HG02943 (cell line): ENCODE measurements at regions not wholly inside any gene's neighbourhood (a gene's known extent, or its start where the extent isn't known, plus 50 kb on each side); places are given as distances from the start of the nearest gene placed in this dataset.

Experiments
- ATAC-seq: cut with Tn5 transposase; IDR thresholded peaks from one replicate; pipeline ENCODE4 v1.9.1; 2021; ENCODE audit warnings: mild to moderate bottlenecking, low read depth, moderate library complexity; ENCODE audit not compliant: unreplicated experiment

DNA sequence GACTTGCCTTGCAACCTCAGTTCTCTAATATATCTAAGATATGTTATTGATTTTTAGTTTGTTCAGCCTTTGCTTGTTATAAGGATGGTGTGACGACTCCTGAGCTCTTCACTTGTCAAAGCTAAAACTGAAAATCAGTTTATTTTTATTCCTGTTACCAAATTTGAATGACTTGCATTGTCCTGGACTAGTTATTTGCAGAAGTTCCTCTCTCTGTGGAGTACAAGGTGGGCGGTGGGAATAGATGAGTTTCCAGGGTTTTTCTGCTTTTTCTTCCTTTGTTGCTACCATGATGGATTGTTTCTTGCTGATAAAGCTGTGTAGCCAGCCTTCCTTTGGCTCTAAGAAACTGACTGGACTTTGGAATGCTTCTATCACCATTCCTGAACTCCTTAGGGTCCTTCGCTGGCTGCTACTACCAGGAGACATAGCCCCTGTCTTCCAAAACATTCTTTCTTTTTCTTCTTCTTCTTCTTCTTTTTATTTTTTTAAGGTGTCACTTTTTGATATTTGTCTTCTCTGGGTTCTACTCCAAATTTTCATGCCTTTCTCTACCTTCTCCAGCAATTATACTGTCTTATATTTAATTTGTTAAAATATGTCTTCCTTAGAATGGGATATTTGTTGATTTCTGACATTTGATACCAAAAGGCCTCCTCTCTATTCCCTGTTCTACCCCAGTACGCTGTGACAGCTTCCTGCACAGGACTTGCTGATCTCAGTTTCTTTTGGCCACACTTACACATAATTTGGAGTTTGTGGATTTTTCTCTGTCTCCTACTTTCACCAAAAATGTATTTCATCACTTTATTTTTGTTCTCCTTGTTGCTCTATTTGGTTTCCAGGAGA lies 145.1 kb upstream of the THRB start:
- no peak for ATAC-seq

DNA sequence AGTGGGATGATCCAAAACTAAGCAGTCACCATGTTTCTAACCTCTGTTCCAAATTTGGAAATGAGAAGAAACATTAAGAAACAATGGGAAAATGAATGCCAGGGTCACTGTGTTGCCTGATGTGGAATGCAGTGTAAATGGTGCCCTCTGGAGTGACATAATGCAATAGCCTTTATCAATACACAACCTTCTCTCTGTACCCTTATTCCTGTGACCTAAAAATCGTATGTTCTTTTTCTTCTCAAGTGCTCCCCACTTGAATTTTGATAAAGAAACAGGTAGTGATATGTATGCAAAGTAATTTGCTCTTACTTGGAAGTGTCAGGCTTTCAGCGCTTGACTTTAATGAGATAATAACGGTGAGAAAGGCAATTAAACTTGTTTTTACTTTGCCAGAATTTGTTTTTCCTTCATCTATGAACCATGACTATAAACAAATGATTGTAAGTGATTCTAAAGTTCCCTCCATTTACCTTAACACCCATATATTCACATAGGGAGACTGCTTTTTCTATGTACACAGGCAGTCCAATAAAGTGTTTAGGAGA lies 145.8 kb upstream of the THRB start:
- no peak for ATAC-seq

DNA sequence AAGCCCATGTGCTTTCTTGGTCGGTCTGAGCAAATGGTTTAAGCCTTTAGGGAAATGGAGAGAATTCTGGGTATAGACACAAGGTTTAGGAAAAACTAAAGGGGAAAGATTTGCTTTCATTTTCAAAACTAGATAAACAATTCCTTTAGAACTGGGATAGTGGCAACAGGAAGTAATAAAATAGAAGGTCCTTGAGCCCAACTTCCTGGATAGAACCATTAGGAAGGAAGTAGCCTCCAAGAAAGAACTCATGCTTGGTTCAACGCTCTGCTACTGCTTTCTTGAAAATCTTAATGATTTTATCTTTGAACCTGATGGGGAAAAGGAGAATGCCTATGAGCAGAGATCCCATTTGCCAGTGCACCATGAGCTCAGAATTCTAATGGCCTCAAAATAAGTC lies 147.0 kb upstream of the THRB start:
- no peak for ATAC-seq

DNA sequence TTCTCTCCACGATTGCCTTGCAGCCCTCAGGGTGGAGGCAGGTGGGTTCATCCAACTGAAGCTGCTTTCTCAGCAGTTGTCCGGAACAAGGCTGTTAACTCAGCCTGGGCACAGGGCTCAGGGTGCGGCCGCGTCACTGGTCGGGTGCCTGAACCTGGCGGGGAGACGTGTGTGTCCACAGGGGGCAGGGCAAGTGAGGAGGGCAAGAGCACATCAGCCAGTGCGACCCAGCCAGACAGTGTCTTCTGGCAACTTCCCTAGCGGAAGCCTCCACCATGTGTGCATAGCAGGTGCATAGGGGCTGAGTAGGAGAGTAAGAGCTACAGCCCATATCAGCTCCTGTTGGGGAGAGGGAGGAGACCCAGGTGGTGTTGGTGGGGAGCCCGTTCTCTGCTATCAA lies 150.4 kb upstream of the THRB start:
- no peak for ATAC-seq

DNA sequence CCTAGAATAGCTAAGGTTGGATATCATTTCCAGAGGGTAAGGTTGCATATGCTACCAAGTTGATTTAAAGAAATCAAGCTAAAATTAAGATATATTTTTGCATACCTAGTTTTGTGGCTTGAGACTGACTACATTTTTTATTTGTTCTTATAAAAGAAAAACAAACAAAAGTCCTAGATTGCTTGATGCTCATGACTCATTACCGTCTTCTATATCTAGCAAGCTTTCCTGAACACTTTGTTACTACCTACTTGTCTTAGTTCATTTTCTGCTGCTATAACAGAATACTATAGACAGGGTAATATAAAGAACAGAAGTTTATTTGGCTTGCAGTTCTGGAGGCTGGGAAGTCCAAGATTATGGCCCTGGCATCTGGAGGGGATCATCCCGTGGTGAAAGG lies 152.1 kb upstream of the THRB start:
- ATAC-seq, result no peak

DNA sequence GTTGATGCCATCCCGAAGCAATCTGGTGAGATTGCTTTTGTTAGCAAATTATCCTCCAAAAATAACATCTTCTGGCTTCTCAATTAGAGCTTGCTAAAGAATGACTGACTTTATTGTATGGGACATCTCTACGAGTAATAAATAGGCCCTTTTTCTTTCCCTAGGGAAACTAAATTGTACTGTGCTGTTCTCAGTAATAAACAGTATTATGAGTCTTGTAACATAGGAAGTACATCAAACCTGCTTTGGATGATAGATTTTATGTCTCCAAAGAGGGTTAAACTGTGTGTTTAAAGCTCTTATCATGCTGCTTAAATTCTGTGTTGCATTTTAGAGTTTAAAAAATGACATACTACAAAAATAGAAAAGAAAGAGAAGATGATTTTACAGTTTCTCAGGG lies 153.4 kb upstream of the THRB start:
- ATAC-seq, result no peak

DNA sequence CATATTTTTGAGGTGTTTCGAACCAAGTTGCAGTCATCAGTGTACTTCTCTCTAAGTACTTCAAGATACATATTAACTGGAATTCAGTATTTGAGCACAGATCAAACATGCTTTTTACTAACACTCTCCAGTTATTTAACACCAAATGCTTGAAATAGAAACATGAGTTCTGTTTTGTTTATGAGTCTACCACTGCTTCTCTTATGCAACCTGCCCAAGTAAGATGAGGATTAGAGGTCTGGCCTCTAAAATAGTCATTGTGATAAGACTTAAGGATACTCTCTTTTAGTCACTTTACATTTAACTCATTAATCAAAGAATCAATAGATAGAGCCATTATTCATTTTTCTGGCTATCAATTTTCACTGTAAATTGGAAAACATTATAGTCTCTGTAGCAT lies 156.2 kb upstream of the THRB start:
- no peak for ATAC-seq

DNA sequence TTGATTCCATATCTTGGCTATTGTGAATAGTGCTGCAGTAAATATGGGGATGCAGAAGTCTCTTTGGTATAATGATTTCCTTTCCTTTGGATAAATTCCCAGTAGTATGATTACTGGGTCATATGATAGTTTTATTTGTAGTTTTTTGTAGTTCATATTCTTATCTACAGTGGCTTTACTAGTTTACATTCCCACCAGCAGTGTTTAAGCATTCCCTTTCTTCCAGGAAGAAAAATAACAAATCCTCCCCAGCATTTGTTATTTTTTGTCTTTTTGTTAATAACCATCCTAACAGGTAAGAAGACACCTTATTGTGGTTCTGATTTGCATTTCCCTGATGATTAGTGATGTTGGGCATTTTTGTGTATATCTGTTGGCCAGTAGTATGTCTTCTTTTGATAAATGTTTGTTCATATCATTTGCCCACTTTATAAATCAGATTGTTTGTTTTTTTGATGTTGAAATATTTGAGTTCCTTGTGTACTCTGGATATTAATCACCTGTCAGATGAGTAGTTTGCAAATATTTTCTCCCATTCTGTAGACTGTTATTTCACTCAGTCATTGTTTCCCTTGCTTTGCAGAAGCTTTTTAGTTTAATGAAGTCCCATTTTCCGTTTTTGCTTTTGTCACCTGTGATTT lies 163.3 kb upstream of the THRB start:
- no peak for ATAC-seq

DNA sequence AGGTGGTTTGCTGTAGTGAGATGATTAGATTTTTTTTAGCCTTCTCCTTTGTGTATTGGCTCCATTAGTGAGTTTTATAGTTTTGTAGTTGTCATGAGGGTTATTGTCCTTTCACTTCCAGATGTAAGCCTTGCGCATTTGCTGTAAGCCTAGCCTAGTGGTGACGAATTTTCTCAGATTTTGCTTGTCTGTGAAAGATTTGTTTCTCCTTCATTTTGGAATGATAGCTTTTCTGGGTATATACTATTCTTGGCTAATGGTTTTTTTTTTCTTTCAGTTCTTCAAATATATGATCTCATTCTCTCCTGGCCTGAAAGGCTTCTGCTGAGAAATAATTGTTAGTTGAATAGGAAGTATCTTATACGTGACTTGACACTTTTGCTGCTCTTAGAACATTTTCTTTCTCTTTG lies 166.5 kb upstream of the THRB start:
- no peak for ATAC-seq

DNA sequence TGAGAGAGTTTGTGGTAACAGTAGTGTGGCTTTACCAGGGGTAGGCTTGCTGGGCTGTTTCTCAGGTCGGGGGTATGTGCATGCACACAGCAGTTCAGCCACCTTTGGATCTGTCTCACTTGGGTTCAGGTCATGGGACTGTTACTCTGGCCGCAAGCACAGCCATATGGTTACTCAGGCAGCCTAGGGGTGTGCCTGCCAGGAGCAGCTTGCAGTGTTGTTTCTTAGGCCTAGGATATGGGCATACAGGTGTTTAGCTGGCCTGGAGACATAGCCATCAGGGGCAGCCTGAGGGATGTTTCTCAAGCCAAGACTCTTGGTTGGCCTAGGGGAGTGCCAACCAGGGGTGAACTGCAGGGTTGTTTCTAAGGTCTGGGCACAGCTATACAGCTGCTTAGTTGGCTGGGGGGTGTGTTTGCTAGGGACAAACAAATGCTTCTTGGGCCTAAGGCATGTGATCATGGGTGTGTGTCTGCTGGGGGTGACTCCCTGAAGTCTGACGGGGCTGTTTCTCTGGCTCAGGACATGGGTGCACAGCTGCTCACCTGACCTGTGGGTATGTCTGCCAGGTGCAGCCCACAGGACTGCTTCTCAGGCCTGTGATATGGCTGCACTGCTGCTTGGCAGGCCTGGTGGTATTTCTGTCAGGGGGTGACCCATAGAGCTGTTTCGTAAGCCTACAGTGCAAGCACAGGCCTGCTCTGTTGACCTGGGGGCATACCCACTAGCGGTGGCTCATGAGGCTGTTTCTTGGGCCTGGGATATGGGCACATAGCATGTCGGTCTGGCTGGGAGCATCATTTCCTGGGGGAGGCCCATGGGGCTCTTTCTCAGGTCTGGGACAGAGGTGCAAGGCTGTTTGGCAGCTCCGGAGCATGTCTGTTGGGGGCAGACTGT lies 168.0 kb upstream of the THRB start:
- ATAC-seq, result no peak

DNA sequence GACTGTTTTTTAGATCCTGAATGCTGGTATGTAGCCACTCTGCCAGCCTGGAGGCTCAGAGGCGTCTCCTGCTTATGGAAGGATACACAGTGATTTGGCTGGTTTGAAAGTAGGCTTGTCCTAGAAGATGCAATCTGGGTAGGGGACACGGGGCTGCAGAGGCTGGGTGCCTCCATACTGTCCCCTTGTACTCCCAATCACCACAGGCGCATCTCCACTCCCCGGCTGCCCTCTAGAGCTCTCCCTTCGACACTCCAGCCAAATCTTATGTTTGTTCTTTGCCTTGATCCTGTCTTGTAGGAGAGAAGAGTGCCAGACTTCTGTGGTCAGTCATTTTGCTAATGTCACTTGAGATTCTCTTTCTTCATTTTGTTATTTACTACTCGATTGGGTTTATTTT lies 168.8 kb upstream of the THRB start:
- ATAC-seq, result no peak

DNA sequence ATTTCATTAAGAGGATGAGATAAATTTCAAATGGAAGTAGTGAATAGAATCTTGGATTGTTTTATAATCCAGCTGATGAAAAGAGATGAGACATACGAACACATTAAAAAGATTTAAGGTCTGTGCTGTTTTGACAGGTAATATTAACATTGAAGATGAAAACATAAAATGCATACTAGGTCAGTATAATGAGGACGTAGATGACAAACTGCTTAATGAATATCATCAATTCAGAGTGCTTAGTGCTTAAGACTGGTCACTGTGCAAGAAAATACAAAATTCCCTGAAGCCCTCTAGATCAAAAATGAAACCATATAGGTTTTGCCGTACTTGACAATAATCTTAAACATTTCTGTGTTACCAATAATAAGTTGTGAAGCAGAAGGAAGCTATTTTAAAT lies 173.4 kb upstream of the THRB start:
- ATAC-seq, result no peak

DNA sequence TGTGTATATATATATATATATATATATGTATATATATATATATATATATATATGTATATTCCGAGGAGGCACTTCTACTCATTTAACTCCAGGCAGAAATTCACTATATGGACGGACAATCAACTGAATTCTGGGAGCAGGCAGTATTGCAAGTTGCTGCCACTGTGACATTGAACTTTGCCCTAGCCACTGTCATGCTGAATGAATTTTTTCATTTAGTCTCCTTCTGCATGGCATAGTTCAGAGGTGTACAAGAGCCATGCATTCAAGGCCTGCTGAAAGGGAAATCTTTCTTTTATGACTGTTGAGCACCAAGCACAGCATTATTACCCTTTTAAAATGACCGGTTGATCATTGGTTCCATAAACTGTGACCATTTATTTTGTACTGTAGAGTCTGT lies 176.2 kb upstream of the THRB start:
- ATAC-seq, result no peak

DNA sequence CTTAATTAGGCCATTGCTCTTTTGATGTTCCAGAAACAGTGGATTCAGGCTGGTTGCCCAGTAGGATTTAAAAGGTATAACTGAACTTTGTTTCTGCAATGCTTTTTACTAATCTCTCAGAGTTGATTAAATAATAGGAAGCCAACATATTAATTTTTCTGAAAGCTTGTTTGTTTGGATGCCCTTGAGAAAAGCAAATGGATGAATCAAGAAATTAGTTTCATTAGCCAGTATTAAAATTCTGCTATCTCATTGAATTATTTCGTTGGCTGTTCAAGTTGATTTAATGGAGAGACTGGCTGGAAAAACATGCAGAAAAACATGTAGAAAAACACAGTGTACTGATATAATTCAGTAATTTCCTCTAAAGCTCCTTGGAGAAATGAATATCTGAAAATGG lies 178.9 kb upstream of the THRB start:
- ATAC-seq, result no peak

DNA sequence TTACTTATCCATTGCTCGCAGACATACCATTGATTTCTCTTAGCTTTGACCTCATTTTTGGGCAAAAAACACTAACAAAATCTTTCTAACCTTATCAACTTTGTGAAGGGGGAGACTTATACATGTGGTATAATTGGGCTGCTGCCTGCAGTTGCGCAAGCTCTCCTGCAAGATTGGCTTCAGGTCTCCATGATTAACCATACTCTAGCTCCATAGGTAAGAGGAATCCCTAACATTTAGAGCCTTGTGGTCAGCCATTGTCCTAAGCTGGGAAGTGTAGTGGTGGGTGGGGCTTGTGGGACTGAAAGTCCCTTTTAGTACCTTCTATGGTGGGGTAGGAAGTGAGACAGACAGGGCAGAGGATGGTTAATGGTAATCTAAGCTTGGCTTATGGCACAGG lies 179.6 kb upstream of the THRB start:
- no peak for ATAC-seq

DNA sequence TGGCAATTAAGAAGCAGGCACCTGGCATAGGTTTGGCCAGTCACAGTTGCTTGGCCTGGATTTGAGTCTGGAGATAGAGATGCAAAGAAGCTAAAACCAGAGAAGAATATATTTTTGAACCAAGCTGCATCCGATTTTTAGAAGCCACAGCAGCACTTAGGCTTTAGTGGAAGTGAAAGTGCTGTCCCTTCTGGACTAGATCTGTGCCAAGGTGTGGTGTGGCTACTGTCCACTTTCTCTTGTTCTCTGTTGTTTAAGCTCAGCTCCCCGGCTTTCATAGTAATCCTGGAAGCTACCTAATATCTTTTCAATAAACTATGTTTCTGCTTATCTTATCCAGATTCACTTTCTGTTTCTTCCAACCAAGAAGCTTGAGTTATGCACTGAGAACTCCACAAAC lies 183.4 kb upstream of the THRB start:
- ATAC-seq, result no peak

DNA sequence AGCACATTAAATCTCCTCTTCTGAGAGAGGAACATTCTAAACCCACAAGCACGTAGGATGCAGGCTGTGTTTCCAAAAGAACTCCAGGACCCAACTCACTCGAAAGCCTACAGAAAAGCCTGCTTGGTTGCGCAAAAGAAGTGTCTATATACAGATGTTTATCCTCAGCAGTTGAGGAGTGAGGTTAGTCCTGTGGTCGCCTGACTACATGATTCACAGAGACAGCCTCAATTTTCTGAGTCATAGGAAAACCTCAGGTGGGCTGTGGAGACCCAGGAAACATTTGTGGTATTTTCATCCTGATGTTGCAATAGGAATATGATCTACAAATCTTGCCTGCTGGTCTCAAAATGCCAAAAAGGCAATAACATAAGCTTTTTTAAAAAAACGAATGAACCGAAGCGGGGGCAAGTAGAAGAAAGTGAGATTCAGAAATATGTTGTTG lies 183.8 kb upstream of the THRB start:
- ATAC-seq, result no peak

DNA sequence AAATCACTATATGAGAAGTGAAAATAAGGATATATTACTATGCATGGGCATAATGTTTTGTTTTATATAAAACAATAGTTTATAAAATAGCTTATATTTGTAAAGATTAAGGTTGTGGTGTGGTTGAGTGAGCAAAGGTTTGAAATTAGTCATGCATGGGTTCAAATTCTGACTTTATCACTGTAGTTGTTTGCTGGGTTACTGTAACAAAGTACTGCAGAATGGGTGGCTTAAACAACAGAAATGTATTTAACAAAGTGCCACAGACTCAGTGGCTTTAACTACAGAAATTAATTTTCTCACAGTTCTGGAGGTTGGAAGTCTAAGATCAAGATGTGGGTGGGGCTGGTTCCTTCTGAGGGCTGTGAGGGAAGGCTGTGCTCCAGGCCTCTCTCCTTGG lies 184.8 kb upstream of the THRB start:
- no peak for ATAC-seq

DNA sequence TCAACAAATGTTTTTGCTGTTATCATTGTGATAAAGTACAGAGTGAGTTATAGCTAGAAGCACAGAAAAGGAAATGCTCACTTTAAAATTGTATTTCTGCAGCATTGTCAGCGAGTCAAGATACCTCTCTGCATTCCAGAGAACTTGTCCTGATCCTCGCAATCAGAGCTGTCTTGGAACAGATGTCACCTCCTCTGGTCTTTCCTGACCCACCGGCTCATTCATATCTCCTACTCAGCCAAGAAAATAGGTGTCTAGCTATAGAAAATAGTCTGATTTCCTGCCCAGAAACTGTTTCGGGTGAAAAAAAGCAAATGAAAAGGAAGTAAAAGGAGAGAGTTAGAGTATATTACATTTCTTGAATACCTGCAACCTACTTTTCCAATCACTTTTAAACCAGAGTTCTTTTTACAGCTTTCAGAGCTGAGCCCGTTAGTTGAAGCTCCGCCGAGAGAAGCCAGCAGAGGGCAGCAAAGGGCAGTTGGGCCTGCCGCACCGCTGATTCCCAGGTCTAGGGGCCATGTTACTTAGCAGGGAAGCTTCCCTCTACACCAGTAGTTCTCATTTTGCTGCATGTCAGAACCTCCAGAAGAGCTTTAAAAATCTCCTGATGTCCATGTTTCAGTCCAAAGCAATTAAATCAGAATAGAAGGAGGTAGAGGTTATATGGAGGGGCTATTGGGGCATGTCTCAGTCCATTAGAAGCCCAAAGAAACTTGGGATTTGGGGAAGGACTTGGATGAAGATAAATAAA lies 185.7 kb upstream of the THRB start:
- peak; percentile 81 for ATAC-seq

DNA sequence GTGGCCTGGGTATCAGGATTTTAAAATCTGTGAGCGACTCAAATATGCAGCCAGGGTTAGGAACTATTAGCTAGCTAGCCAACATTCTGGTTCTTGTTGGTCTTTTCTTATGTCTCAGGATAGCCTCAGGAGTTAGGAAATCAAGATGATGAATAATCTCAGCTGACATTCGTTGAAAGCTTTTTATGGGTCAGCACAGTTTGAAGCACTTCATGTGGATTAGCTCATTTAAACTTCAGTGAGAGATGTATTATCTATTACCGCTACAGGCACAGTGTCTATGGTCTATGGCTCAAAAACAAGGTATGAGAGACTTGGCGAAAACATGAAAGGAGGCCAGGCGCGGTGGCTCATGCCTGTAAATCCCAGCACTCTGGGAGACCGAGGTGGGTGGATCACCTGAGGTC lies 187.5 kb upstream of the THRB start:
- no peak for ATAC-seq
